ENCODE measurements at regions not wholly inside any gene's neighbourhood (a gene's known extent, or its start where the extent isn't known, plus 50 kb on each side); places are given as distances from the start of the nearest gene placed in this dataset.

DNA sequence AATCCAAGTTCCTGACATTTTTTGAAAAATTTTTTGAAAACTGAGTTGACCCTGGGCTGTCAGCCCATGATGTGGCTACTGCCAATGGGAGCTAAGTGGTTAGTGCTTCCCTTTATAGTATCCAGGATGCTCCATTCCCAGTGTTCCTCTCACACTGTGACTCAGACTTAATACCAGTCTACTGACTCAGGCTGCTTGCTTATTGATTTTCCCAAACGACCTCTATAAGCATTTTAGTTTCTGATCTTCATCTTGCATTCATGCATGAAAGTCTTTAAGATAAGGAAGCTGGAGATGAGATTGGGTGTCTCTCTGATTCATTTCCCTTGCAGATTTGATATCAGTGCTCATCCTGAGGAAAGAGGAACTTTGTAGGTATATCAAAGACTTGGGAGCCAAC lies 560.0 kb downstream of the TBC1D32 start:
- intact Hi-C loops (cut with micrococcal nuclease; ENCODE audit: unreplicated experiment), result no loop called here
- Histone ChIP-seq H3K9me3 (ENCODE audit: control insufficient read depth, insufficient read depth, low read depth, low read length) (no peaks in the 10 kb centered on the region; the same call in 1 of the 2 replicates), H3K4me3 (ENCODE audit: low read depth in 2 of 2, low read length in 2 of 2) (no peak overlapping the region), H3K36me3 (ENCODE audit: control insufficient read depth, insufficient read depth, low read length) (no peaks in the 10 kb centered on the region), H3K27me3 (ENCODE audit: control insufficient read depth, insufficient read depth, low read length) (no peaks in the 10 kb centered on the region), H3K27ac (ENCODE audit: low read length) (no peak overlapping the region), H3K4me1 (ENCODE audit: control insufficient read depth, insufficient read depth, low read length) (no peaks in the 10 kb centered on the region)
- DNase-seq (ENCODE audit: low read depth, low spot score) (no peak), ATAC-seq (no peak)
- BruUV-seq (replicated peaks), result no TSS peak
- POLR2A ChIA-PET, result no interaction called here
- in situ Hi-C loops (cut with HindIII; ENCODE audit: low pct_unique_long_range_greater_than_20kb, low sequenced_read_pairs), result no loop called here
- TF ChIP-seq SIN3A (IDR thresholded peaks at IDR 0.05; ENCODE audit: borderline replicate concordance, insufficient read depth, low read depth, low read length) (no peak), POLR2AphosphoS5 (IDR thresholded peaks at IDR 0.05; ENCODE audit: low read depth, low read length) (no peak), REST (IDR thresholded peaks at IDR 0.05; ENCODE audit: insufficient read depth in 1 of 2, low read depth in 2 of 2, low read length in 1 of 2) (no peak), CTCF (IDR thresholded peaks at IDR 0.05) (no peak), TCF7L2 (IDR thresholded peaks at IDR 0.05; ENCODE audit: low read depth, low read length) (no peak)
- CTCF ChIA-PET, result no interaction called here

- H3K9me3 ChIP-seq (ENCODE audit: control insufficient read depth, insufficient read depth, low read depth, low read length), result no peaks in the 10 kb centered on the region; the same call in 1 of the 2 replicates
- TF ChIP-seq SIN3A (IDR thresholded peaks at IDR 0.05; ENCODE audit: borderline replicate concordance, insufficient read depth, low read depth, low read length) (no peak), CTCF (IDR thresholded peaks at IDR 0.05) (no peak), POLR2AphosphoS5 (IDR thresholded peaks at IDR 0.05; ENCODE audit: low read depth, low read length) (no peak), REST (IDR thresholded peaks at IDR 0.05; ENCODE audit: insufficient read depth in 1 of 2, low read depth in 2 of 2, low read length in 1 of 2) (no peak), TCF7L2 (IDR thresholded peaks at IDR 0.05; ENCODE audit: low read depth, low read length) (no peak)
- no peaks in the 10 kb centered on the region for H3K27me3 ChIP-seq (ENCODE audit: control insufficient read depth, insufficient read depth, low read length)
- ChIA-PET CTCF (no interaction called here), POLR2A (no interaction called here)
- intact Hi-C loops (cut with micrococcal nuclease; ENCODE audit: unreplicated experiment), result no loop called here
- H3K36me3 ChIP-seq (ENCODE audit: control insufficient read depth, insufficient read depth, low read length), result no peaks in the 10 kb centered on the region
- no peaks in the 10 kb centered on the region for H3K4me1 ChIP-seq (ENCODE audit: control insufficient read depth, insufficient read depth, low read length)
- ATAC-seq, result no peak
- H3K27ac ChIP-seq (ENCODE audit: low read length), result no peak overlapping the region
- no peak for DNase-seq (ENCODE audit: low read depth, low spot score)
- no peak overlapping the region for H3K4me3 ChIP-seq (ENCODE audit: low read depth in 2 of 2, low read length in 2 of 2)
- BruUV-seq (replicated peaks), result no TSS peak
- in situ Hi-C loops (cut with HindIII; ENCODE audit: low pct_unique_long_range_greater_than_20kb, low sequenced_read_pairs), result no loop called here
Observed at GRCh38 chr6:120771019-120771418, 563.3 kb downstream of the TBC1D32 start.
